Fibroblast of lung (primary cell): ENCODE measurements at regions not wholly inside any gene's neighbourhood (a gene's known extent, or its start where the extent isn't known, plus 50 kb on each side); places are given as distances from the start of the nearest gene placed in this dataset.

ENCODE experiments used
- DNase-seq, 2 donors: peaks; one replicate each; pipeline versions ENCODE4 v3.0.0 to v3.0.0-alpha.2; 2010; ENCODE audit warnings: low read depth in 2 of 2
- H2AFZ ChIP-seq: 2 replicates; pipeline ENCODE4 v1.5.1; 2012; ENCODE audit warnings: low read length, control low read depth, inconsistent platforms
- H3K27ac ChIP-seq: 2 replicates; pipeline ENCODE4 v1.5.1; 2011; ENCODE audit warnings: low read length, control low read depth; ENCODE audit not compliant: insufficient read depth
- H3K27me3 ChIP-seq: 2 replicates; pipeline ENCODE4 v1.5.1; 2011; ENCODE audit warnings: mild to moderate bottlenecking, low read length; ENCODE audit not compliant: control insufficient read depth, insufficient read depth
- H3K36me3 ChIP-seq: 2 replicates; pipeline ENCODE4 v1.5.1; 2011; ENCODE audit warnings: low read length; ENCODE audit not compliant: control insufficient read depth, insufficient read depth
- H3K4me1 ChIP-seq: 2 replicates; pipeline ENCODE4 v1.5.1; 2011; ENCODE audit warnings: low read length; ENCODE audit not compliant: control insufficient read depth, insufficient read depth; ENCODE audit errors: extremely low read depth
- H3K4me2 ChIP-seq: 2 replicates; pipeline ENCODE4 v1.5.1; 2011; ENCODE audit warnings: low read length, control low read depth; ENCODE audit not compliant: insufficient read depth; ENCODE audit errors: extremely low read depth
- H3K4me3 ChIP-seq, 4 experiments: fragments of 200-600 bp in 1 of 4; sonication (generic) in 1 of 4; replicated peaks in 1 of 4; 2 replicates each; pipeline ENCODE4 v1.5.1; 2011 to 2016; ENCODE audit warnings: low read length in 4 of 4, low read depth in 3 of 4, mild to moderate bottlenecking in 3 of 4, control low read depth in 2 of 4, inconsistent platforms in 1 of 4, mixed read lengths in 1 of 4; ENCODE audit not compliant: insufficient read depth in 1 of 4; ENCODE audit errors: control extremely low read depth in 1 of 4
- H3K79me2 ChIP-seq: 2 replicates; pipeline ENCODE4 v1.5.1; 2012; ENCODE audit warnings: mild to moderate bottlenecking, low read length, inconsistent platforms; ENCODE audit not compliant: control insufficient read depth, insufficient read depth
- H3K9ac ChIP-seq: 2 replicates; pipeline ENCODE4 v1.5.1; 2011; ENCODE audit warnings: mild to moderate bottlenecking, low read length, control low read depth; ENCODE audit not compliant: insufficient read depth
- H3K9me3 ChIP-seq: 2 replicates; pipeline ENCODE4 v1.5.1; 2012; ENCODE audit warnings: low read depth, low read length; ENCODE audit not compliant: control insufficient read depth, insufficient read depth
- H4K20me1 ChIP-seq: 2 replicates; pipeline ENCODE4 v1.5.1; 2011; ENCODE audit warnings: low read length; ENCODE audit not compliant: control insufficient read depth, insufficient read depth; ENCODE audit errors: extremely low read depth
- CTCF ChIP-seq, 2 donors: IDR thresholded peaks in 1 of 2; conservative IDR thresholded peaks in 1 of 2; 1 replicate in 1 of 2; 2 replicates in 1 of 2; pipeline ENCODE4 v1.5.1; 2011 to 2012; ENCODE audit warnings: low read length in 2 of 2, control low read depth in 1 of 2, inconsistent platforms in 1 of 2, low read depth in 1 of 2, mild to moderate bottlenecking in 1 of 2
- EZH2 ChIP-seq: IDR thresholded peaks from 2 replicates; pipeline ENCODE4 v1.5.1; 2012; ENCODE audit warnings: low read length, control low read depth, mild to moderate bottlenecking; ENCODE audit errors: missing control alignments

GRCh38 chr1:19536519-19536918 lies 51.2 kb upstream of the CAPZB start:
- no peaks in the 10 kb centered on the region for H3K4me1 ChIP-seq
- H4K20me1 ChIP-seq = no peaks in the 10 kb centered on the region
- no peak overlapping the region for H3K27ac ChIP-seq
- no peak overlapping the region for H3K4me3 ChIP-seq
- H3K79me2 ChIP-seq = no peaks in the 10 kb centered on the region
- H3K9me3 ChIP-seq = no peaks in the 10 kb centered on the region
- DNase-seq = no peak
- H3K36me3 ChIP-seq = no peaks in the 10 kb centered on the region
- no peak overlapping the region for H3K9ac ChIP-seq
- no peak overlapping the region for H2AFZ ChIP-seq
- H3K27me3 ChIP-seq = no peaks in the 10 kb centered on the region
- TF ChIP-seq CTCF (conservative IDR thresholded peaks at IDR 0.05 in 1 of 2, IDR thresholded peaks at IDR 0.05 in 1 of 2; ENCODE audit: low read depth in 1 of 2, low read length in 2 of 2) = no peak
- TF ChIP-seq EZH2 = no peak
- H3K4me2 ChIP-seq = no peak overlapping the region

GRCh38 chr1:19535214-19535613 lies 49.9 kb upstream of the CAPZB start:
- Histone ChIP-seq H3K4me1 (no peaks in the 10 kb centered on the region), H3K36me3 (no peaks in the 10 kb centered on the region), H3K4me3 (no peak overlapping the region), H3K79me2 (no peaks in the 10 kb centered on the region), H3K9ac (no peak overlapping the region), H3K9me3 (no peaks in the 10 kb centered on the region), H3K4me2 (no peak overlapping the region), H3K27me3 (no peaks in the 10 kb centered on the region), H2AFZ (no peak overlapping the region), H4K20me1 (no peaks in the 10 kb centered on the region), H3K27ac (no peak overlapping the region)
- DNase-seq = no peak
- TF ChIP-seq EZH2 = no peak
- TF ChIP-seq CTCF (conservative IDR thresholded peaks at IDR 0.05 in 1 of 2, IDR thresholded peaks at IDR 0.05 in 1 of 2; ENCODE audit: low read depth in 1 of 2, low read length in 2 of 2) = no peak
